Neuronal stem cell (in vitro differentiated cells): ENCODE measurements at regions not wholly inside any gene's neighbourhood (a gene's known extent, or its start where the extent isn't known, plus 50 kb on each side); places are given as distances from the start of the nearest gene placed in this dataset. TPM values are rescaled to one million over a fixed set of nuclear protein-coding genes. Genes with fewer than 3 reads are reported as not detected.

Source experiments
- small RNA-seq: library from polyadenylated mRNA; stranded (forward); fragments of <200 nt; extraction: miRNeasy Mini kit (QIAGEN cat#:217004); gene quantifications from one replicate; pipeline ENCODE3, GENCODE V24; 2013; ENCODE audit not compliant: insufficient read depth

Small RNA genes lying in the stretch of these regions (small RNA-seq; reads per million reads assigned to genes)
- gene AL163153.1 (not detected), gene AL358913.1 (not detected), gene AL442163.3 (not detected)
